ENCODE measurements at regions not wholly inside any gene's neighbourhood (a gene's known extent, or its start where the extent isn't known, plus 50 kb on each side); places are given as distances from the start of the nearest gene placed in this dataset.

GRCh38 chr4:23547096-23547495, 342.8 kb downstream of the PPARGC1A start:
- Histone ChIP-seq H3K27ac (ENCODE audit: low read depth in 1 of 3, low read length in 2 of 3) (no peak overlapping the region), H3K36me3 (ENCODE audit: control insufficient read depth in 3 of 3, insufficient read depth in 2 of 3, low read depth in 1 of 3, low read length in 3 of 3) (no peaks in the 10 kb centered on the region), H3K4me3 (ENCODE audit: low read depth in 1 of 3, low read length in 3 of 3) (no peak overlapping the region), H3K27me3 (ENCODE audit: control insufficient read depth in 3 of 3, insufficient read depth in 3 of 3, low read length in 3 of 3) (no peaks in the 10 kb centered on the region), H3K4me1 (ENCODE audit: control insufficient read depth in 3 of 3, insufficient read depth in 2 of 3, low read depth in 1 of 3, low read length in 2 of 3) (no peaks in the 10 kb centered on the region), H3K9me3 (ENCODE audit: control insufficient read depth in 2 of 2, insufficient read depth in 1 of 2, low read depth in 1 of 2, low read length in 1 of 2) (no peaks in the 10 kb centered on the region)
- DNase-seq (no peak), FAIRE-seq (no peak)
- 87 to 91% (median 87%) methylated on average over 2 of the region's 2 CpGs for WGBS, 3 donors

- WGBS, 3 donors = 63 to 65% (median 64%) methylated on average over 5 of the region's 5 CpGs
- Histone ChIP-seq H3K4me3 (ENCODE audit: low read depth in 1 of 3, low read length in 3 of 3) (no peak overlapping the region), H3K9me3 (ENCODE audit: control insufficient read depth in 2 of 2, insufficient read depth in 1 of 2, low read depth in 1 of 2, low read length in 1 of 2) (peaks cover 0 to 4% of the 10 kb centered on the region in 2 donors), H3K27me3 (ENCODE audit: control insufficient read depth in 3 of 3, insufficient read depth in 3 of 3, low read length in 3 of 3) (no peaks in the 10 kb centered on the region), H3K27ac (ENCODE audit: low read depth in 1 of 3, low read length in 2 of 3) (no peak overlapping the region), H3K4me1 (ENCODE audit: control insufficient read depth in 3 of 3, insufficient read depth in 2 of 3, low read depth in 1 of 3, low read length in 2 of 3) (no peaks in the 10 kb centered on the region), H3K36me3 (ENCODE audit: control insufficient read depth in 3 of 3, insufficient read depth in 2 of 3, low read depth in 1 of 3, low read length in 3 of 3) (no peaks in the 10 kb centered on the region)
- DNase-seq = no peak
- FAIRE-seq = no peak
These were observed 349.8 kb downstream of the PPARGC1A start for GRCh38 chr4:23539969-23540569.

DNA sequence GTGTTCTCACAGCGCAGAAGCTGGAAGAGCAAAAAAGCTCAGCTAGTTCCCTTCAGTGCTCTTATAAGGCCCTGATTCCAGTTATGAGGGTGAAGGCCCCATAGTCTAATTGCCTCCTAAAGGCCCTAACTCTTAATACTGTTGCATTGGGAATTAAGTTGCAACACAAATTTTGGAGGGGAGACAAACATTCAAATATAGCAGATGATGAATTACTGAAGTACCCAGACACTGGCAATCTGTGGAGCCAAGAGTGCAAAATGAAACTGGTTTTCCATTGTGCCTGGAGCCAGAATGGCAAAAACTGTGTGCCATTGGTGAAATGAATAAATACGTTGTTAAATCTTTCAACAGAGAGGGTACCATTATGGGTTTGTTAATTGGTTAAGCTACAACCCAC, 356.0 kb downstream of the PPARGC1A start:
- H3K4me3 ChIP-seq (ENCODE audit: low read depth in 1 of 3, low read length in 3 of 3) = no peak overlapping the region
- H3K9me3 ChIP-seq (ENCODE audit: control insufficient read depth in 2 of 2, insufficient read depth in 1 of 2, low read depth in 1 of 2, low read length in 1 of 2) = no peaks in the 10 kb centered on the region

GRCh38 chr4:23516716-23517115, 373.1 kb downstream of the PPARGC1A start:
- Histone ChIP-seq H3K36me3 (ENCODE audit: control insufficient read depth in 3 of 3, insufficient read depth in 2 of 3, low read depth in 1 of 3, low read length in 3 of 3) (no peaks in the 10 kb centered on the region), H3K27me3 (ENCODE audit: control insufficient read depth in 3 of 3, insufficient read depth in 3 of 3, low read length in 3 of 3) (no peaks in the 10 kb centered on the region), H3K4me3 (ENCODE audit: low read depth in 1 of 3, low read length in 3 of 3) (no peak overlapping the region), H3K4me1 (ENCODE audit: control insufficient read depth in 3 of 3, insufficient read depth in 2 of 3, low read depth in 1 of 3, low read length in 2 of 3) (no peaks in the 10 kb centered on the region), H3K27ac (ENCODE audit: low read depth in 1 of 3, low read length in 2 of 3) (no peak overlapping the region), H3K9me3 (ENCODE audit: control insufficient read depth in 2 of 2, insufficient read depth in 1 of 2, low read depth in 1 of 2, low read length in 1 of 2) (peaks cover 2 to 4% of the 10 kb centered on the region in 2 donors)
- FAIRE-seq (no peak), DNase-seq (no peak)
- 85 to 92% (median 86%) methylated on average over 3 of the region's 3 CpGs for WGBS, 3 donors

More for the DNA sequence above, 356.0 kb downstream of the PPARGC1A start:
- FAIRE-seq (no peak), DNase-seq (no peak)
- WGBS, 3 donors = 92 to 96% (median 94%) methylated on average over 2 of the region's 2 CpGs
- Histone ChIP-seq H3K27me3 (ENCODE audit: control insufficient read depth in 3 of 3, insufficient read depth in 3 of 3, low read length in 3 of 3) (no peaks in the 10 kb centered on the region), H3K27ac (ENCODE audit: low read depth in 1 of 3, low read length in 2 of 3) (no peak overlapping the region), H3K4me1 (ENCODE audit: control insufficient read depth in 3 of 3, insufficient read depth in 2 of 3, low read depth in 1 of 3, low read length in 2 of 3) (no peaks in the 10 kb centered on the region), H3K36me3 (ENCODE audit: control insufficient read depth in 3 of 3, insufficient read depth in 2 of 3, low read depth in 1 of 3, low read length in 3 of 3) (no peaks in the 10 kb centered on the region)

GRCh38 chr4:23504083-23504482, 385.8 kb downstream of the PPARGC1A start:
- Histone ChIP-seq H3K4me1 (ENCODE audit: control insufficient read depth in 3 of 3, insufficient read depth in 2 of 3, low read depth in 1 of 3, low read length in 2 of 3) (no peaks in the 10 kb centered on the region), H3K27ac (ENCODE audit: low read depth in 1 of 3, low read length in 2 of 3) (no peak overlapping the region), H3K27me3 (ENCODE audit: control insufficient read depth in 3 of 3, insufficient read depth in 3 of 3, low read length in 3 of 3) (no peaks in the 10 kb centered on the region), H3K9me3 (ENCODE audit: control insufficient read depth in 2 of 2, insufficient read depth in 1 of 2, low read depth in 1 of 2, low read length in 1 of 2) (no peaks in the 10 kb centered on the region), H3K36me3 (ENCODE audit: control insufficient read depth in 3 of 3, insufficient read depth in 2 of 3, low read depth in 1 of 3, low read length in 3 of 3) (no peaks in the 10 kb centered on the region), H3K4me3 (ENCODE audit: low read depth in 1 of 3, low read length in 3 of 3) (no peak overlapping the region)
- FAIRE-seq (no peak), DNase-seq (no peak)
- 26 to 42% (median 29%) methylated on average over 2 of the region's 2 CpGs for WGBS, 3 donors

GRCh38 chr4:23500894-23501449, 388.9 kb downstream of the PPARGC1A start:
- H3K36me3 ChIP-seq (ENCODE audit: control insufficient read depth in 3 of 3, insufficient read depth in 2 of 3, low read depth in 1 of 3, low read length in 3 of 3) = no peaks in the 10 kb centered on the region
- H3K27me3 ChIP-seq (ENCODE audit: control insufficient read depth in 3 of 3, insufficient read depth in 3 of 3, low read length in 3 of 3) = no peaks in the 10 kb centered on the region
- DNase-seq (no peak), FAIRE-seq (no peak)
- no peaks in the 10 kb centered on the region for H3K4me1 ChIP-seq (ENCODE audit: control insufficient read depth in 3 of 3, insufficient read depth in 2 of 3, low read depth in 1 of 3, low read length in 2 of 3)
- 43 to 55% (median 49%) methylated on average over 3 of the region's 3 CpGs for WGBS, 3 donors
- peaks cover 0 to 8% of the 10 kb centered on the region in 2 donors for H3K9me3 ChIP-seq (ENCODE audit: control insufficient read depth in 2 of 2, insufficient read depth in 1 of 2, low read depth in 1 of 2, low read length in 1 of 2)
- H3K4me3 ChIP-seq (ENCODE audit: low read depth in 1 of 3, low read length in 3 of 3) = no peak overlapping the region
- no peak overlapping the region for H3K27ac ChIP-seq (ENCODE audit: low read depth in 1 of 3, low read length in 2 of 3)

GRCh38 chr4:23485801-23486200, 404.0 kb downstream of the PPARGC1A start:
- Histone ChIP-seq H3K4me1 (ENCODE audit: control insufficient read depth in 3 of 3, insufficient read depth in 2 of 3, low read depth in 1 of 3, low read length in 2 of 3) (no peaks in the 10 kb centered on the region), H3K27me3 (ENCODE audit: control insufficient read depth in 3 of 3, insufficient read depth in 3 of 3, low read length in 3 of 3) (no peaks in the 10 kb centered on the region), H3K9me3 (ENCODE audit: control insufficient read depth in 2 of 2, insufficient read depth in 1 of 2, low read depth in 1 of 2, low read length in 1 of 2) (no peaks in the 10 kb centered on the region), H3K36me3 (ENCODE audit: control insufficient read depth in 3 of 3, insufficient read depth in 2 of 3, low read depth in 1 of 3, low read length in 3 of 3) (no peaks in the 10 kb centered on the region), H3K4me3 (ENCODE audit: low read depth in 1 of 3, low read length in 3 of 3) (no peak overlapping the region), H3K27ac (ENCODE audit: low read depth in 1 of 3, low read length in 2 of 3) (no peak overlapping the region)
- no peak for DNase-seq
- no peak for FAIRE-seq

DNA sequence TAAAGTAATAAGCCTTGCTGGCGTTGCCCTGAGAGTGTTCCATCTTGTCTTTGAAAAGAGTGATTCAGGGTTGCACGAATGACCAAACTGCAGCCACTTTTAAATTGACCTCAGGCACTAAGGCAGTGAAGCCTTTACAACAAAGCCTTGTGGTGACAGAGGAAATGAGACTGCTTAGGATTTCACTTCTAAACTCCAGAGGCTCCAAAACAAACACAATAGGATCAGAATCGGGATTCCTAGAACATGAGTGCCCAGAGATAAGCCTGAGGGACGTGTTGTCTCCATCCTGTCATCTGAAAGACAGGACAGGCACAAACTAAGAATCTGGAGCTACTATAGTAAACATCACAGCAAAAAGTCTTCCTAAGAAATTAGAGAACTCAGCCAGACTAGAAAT, 405.2 kb downstream of the PPARGC1A start:
- H3K36me3 ChIP-seq (ENCODE audit: control insufficient read depth in 3 of 3, insufficient read depth in 2 of 3, low read depth in 1 of 3, low read length in 3 of 3) = no peaks in the 10 kb centered on the region
- no peaks in the 10 kb centered on the region for H3K4me1 ChIP-seq (ENCODE audit: control insufficient read depth in 3 of 3, insufficient read depth in 2 of 3, low read depth in 1 of 3, low read length in 2 of 3)
- H3K27me3 ChIP-seq (ENCODE audit: control insufficient read depth in 3 of 3, insufficient read depth in 3 of 3, low read length in 3 of 3) = no peaks in the 10 kb centered on the region
- no peak for FAIRE-seq
- no peak overlapping the region for H3K27ac ChIP-seq (ENCODE audit: low read depth in 1 of 3, low read length in 2 of 3)
- WGBS, 3 donors = 27 to 35% (median 28%) methylated on average over 4 of the region's 4 CpGs
- H3K4me3 ChIP-seq (ENCODE audit: low read depth in 1 of 3, low read length in 3 of 3) = no peak overlapping the region
- no peaks in the 10 kb centered on the region for H3K9me3 ChIP-seq (ENCODE audit: control insufficient read depth in 2 of 2, insufficient read depth in 1 of 2, low read depth in 1 of 2, low read length in 1 of 2)
- no peak for DNase-seq

All from small intestine (tissue), 7 donors.